Astrocyte of the cerebellum (primary cell): ENCODE measurements at regions not wholly inside any gene's neighbourhood (a gene's known extent, or its start where the extent isn't known, plus 50 kb on each side); places are given as distances from the start of the nearest gene placed in this dataset.

ENCODE experiments used
- DNase-seq: peaks from one replicate; pipeline ENCODE4 v3.0.0-alpha.2; 2011; ENCODE audit warnings: low read depth
- H3K4me3 ChIP-seq: 2 replicates; pipeline ENCODE4 v1.5.1; 2011; ENCODE audit warnings: mild to moderate bottlenecking, low read depth, low read length, moderate library complexity
- in situ Hi-C: cut with HindIII; loops from 2 replicates; pipeline ENCODE4 v1.10.0; 2017; ENCODE audit warnings: low sequenced_read_pairs
- TF ChIP-seq, protein P1 (sequence below): IDR thresholded peaks from 2 replicates; pipeline ENCODE4 v1.5.1; 2012; ENCODE audit warnings: low read length, low read depth, moderate library complexity, mild to moderate bottlenecking; ENCODE audit errors: missing control alignments

DNA sequence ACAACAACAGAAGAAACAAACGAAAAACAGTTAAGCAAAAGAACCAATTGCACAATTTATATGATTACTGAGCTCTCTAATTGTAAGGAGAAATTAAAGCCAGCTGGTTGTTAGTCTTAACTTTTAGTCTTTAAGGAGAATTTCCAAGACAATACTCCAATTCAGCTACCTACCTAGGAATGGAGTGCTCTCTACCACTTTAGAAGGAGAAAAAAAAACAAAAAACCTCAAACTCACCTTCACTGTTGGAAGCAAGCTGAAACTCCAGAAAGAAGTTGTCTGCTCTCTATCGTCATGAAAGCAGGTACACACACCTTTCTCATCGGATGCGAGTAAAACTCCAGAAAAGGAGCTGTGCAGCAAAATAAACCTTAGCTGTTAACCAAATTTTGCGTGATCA lies 86.1 kb upstream of the NPY2R start:
- DNase-seq: no peak
- TF ChIP-seq, protein P1, sequence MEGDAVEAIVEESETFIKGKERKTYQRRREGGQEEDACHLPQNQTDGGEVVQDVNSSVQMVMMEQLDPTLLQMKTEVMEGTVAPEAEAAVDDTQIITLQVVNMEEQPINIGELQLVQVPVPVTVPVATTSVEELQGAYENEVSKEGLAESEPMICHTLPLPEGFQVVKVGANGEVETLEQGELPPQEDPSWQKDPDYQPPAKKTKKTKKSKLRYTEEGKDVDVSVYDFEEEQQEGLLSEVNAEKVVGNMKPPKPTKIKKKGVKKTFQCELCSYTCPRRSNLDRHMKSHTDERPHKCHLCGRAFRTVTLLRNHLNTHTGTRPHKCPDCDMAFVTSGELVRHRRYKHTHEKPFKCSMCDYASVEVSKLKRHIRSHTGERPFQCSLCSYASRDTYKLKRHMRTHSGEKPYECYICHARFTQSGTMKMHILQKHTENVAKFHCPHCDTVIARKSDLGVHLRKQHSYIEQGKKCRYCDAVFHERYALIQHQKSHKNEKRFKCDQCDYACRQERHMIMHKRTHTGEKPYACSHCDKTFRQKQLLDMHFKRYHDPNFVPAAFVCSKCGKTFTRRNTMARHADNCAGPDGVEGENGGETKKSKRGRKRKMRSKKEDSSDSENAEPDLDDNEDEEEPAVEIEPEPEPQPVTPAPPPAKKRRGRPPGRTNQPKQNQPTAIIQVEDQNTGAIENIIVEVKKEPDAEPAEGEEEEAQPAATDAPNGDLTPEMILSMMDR: no peak
- in situ Hi-C loops: no loop called here
- no peak overlapping the region for H3K4me3 ChIP-seq

- no peak for DNase-seq
- H3K4me3 ChIP-seq: no peak overlapping the region
- TF ChIP-seq, protein P1: no peak
- in situ Hi-C loops: no loop called here
These were observed 74.3 kb upstream of the NPY2R start for GRCh38 chr4:155134136-155134535.

GRCh38 chr4:155140889-155141288 lies 67.5 kb upstream of the NPY2R start:
- in situ Hi-C loops: no loop called here
- no peak for DNase-seq
- TF ChIP-seq, protein P1: no peak

GRCh38 chr4:155143512-155143911 lies 64.9 kb upstream of the NPY2R start:
- DNase-seq: no peak
- no peak overlapping the region for H3K4me3 ChIP-seq
- TF ChIP-seq, protein P1: no peak
- in situ Hi-C loops: no loop called here

More at GRCh38 chr4:155140889-155141288, 67.5 kb upstream of the NPY2R start:
- H3K4me3 ChIP-seq: no peak overlapping the region
